Duodenal mucosa (tissue), 2 donors: ENCODE measurements at regions not wholly inside any gene's neighbourhood (a gene's known extent, or its start where the extent isn't known, plus 50 kb on each side); places are given as distances from the start of the nearest gene placed in this dataset.
A peak's percentile ranks its signal among the peaks of the same experiment; 100 is the strongest.
"Not testable (repeated sequence)": the region's sequence is repeated elsewhere in the genome, so short reads cannot be mapped to it uniquely, and the experiment has no call there.

ENCODE experiments used
- H3K27ac ChIP-seq: one replicate; pipeline ENCODE4 v1.7.0; 2013; ENCODE audit warnings: low read depth, low read length
- H3K27me3 ChIP-seq, 2 donors: one replicate each; pipeline ENCODE4 v1.7.0; 2013; ENCODE audit warnings: low read length in 2 of 2, control low read depth in 1 of 2; ENCODE audit not compliant: insufficient read depth in 2 of 2, control insufficient read depth in 1 of 2
- H3K36me3 ChIP-seq, 2 donors: one replicate each; pipeline ENCODE4 v1.7.0; 2013; ENCODE audit warnings: low read length in 2 of 2, control low read depth in 1 of 2; ENCODE audit not compliant: insufficient read depth in 2 of 2, control insufficient read depth in 1 of 2
- H3K4me1 ChIP-seq, 2 donors: one replicate each; pipeline ENCODE4 v1.7.0; 2013; ENCODE audit warnings: low read length in 2 of 2, control low read depth in 1 of 2; ENCODE audit not compliant: insufficient read depth in 2 of 2, control insufficient read depth in 1 of 2
- H3K4me3 ChIP-seq, 2 donors: one replicate each; pipeline ENCODE4 v1.7.0; 2013; ENCODE audit warnings: low read length in 2 of 2, low read depth in 1 of 2
- H3K9ac ChIP-seq, 2 donors: one replicate each; pipeline ENCODE4 v1.7.0; 2013; ENCODE audit warnings: low read length in 2 of 2, low read depth in 1 of 2
- H3K9me3 ChIP-seq, 2 donors: one replicate each; pipeline ENCODE4 v1.7.0; 2013; ENCODE audit warnings: low read length in 2 of 2, control low read depth in 1 of 2; ENCODE audit not compliant: control insufficient read depth in 1 of 2

DNA sequence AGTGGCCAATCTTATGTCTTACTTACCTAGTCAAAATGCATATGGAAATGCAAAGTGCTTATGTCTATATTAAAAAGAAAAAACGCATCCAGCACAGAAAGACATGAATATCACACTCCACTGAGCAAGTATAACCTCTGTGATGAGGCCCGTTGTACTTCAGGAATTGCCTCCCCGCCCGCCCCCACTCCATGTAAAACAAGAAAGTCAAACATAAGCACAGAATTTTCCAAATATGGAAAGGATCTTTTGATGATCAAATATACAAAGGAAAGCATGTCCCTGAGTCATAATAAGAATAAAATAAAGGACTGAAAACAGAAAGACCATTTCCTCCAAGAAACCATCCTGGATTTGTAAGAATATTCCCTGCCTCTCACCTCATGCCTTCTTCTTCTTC lies 229.1 kb downstream of the BAMBI start:
- H3K9me3 ChIP-seq = no peaks in the 10 kb centered on the region
- no peaks in the 10 kb centered on the region for H3K27me3 ChIP-seq
- H3K27ac ChIP-seq = no peak overlapping the region
- H3K4me3 ChIP-seq = no peak overlapping the region
- H3K4me1 ChIP-seq = no peaks in the 10 kb centered on the region
- no peak overlapping the region for H3K9ac ChIP-seq
- no peaks in the 10 kb centered on the region for H3K36me3 ChIP-seq

DNA sequence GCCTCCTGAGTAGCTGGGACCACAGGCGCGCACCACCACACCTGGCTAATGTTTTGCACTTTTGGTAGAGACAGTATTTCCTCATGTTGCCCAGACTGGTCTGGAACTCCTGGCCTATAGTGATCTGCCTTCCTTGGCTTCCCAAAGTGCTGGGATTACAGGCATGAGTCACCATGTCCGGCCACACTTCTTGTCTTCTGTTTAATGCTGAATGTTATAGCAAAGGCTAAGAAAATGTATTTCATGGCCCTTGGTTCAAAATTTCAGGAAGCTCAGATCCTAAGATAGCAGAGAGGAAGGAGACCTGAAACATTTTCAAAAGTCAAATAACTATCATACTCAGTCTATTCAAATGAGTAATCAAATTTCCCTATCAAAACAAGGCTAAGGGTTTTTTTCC lies 229.6 kb downstream of the BAMBI start:
- Histone ChIP-seq H3K4me3 (no peak overlapping the region), H3K9ac (no peak overlapping the region), H3K27me3 (no peaks in the 10 kb centered on the region), H3K4me1 (no peaks in the 10 kb centered on the region), H3K9me3 (no peaks in the 10 kb centered on the region), H3K36me3 (no peaks in the 10 kb centered on the region), H3K27ac (no peak overlapping the region)

- Histone ChIP-seq H3K27ac (no peak overlapping the region), H3K36me3 (no peaks in the 10 kb centered on the region), H3K9me3 (no peaks in the 10 kb centered on the region), H3K4me3 (no peak overlapping the region), H3K9ac (no peak overlapping the region), H3K4me1 (peaks cover 4 to 7% of the 10 kb centered on the region in 2 donors), H3K27me3 (no peaks in the 10 kb centered on the region)
Measured at GRCh38 chr10:28909875-28910274, 232.6 kb downstream of the BAMBI start.

DNA sequence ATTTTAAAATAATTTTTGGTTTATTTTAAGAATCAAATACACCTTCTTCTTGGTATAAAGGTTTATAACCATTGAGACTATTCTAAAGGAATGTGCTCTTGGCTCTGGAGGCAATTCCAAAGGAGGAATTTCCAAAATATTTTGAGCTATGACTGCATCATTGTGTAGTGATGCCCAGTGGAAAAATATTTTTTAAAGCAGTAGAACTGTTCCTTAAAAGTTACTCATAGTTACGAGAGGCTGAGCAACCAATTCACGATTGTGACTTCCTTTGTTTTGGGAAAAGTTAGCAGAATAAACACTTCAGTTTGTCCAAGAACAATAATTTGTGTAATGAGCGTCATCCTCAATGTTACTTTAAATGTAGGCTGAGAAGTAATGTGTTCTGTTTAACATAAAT lies 233.6 kb downstream of the BAMBI start:
- Histone ChIP-seq H3K4me3 (no peak overlapping the region), H3K9ac (no peak overlapping the region), H3K36me3 (no peaks in the 10 kb centered on the region), H3K27me3 (no peaks in the 10 kb centered on the region), H3K9me3 (no peaks in the 10 kb centered on the region), H3K4me1 (peaks cover 4 to 8% of the 10 kb centered on the region in 2 donors), H3K27ac (no peak overlapping the region)

- H3K9ac ChIP-seq, H3K27me3 ChIP-seq, H3K36me3 ChIP-seq, H3K4me3 ChIP-seq, H3K27ac ChIP-seq, H3K9me3 ChIP-seq: not testable (repeated sequence)
- H3K4me1 ChIP-seq = peaks cover 4 to 13% of the 10 kb centered on the region in 2 donors
Measured at GRCh38 chr10:28911511-28911910, 234.2 kb downstream of the BAMBI start.

DNA sequence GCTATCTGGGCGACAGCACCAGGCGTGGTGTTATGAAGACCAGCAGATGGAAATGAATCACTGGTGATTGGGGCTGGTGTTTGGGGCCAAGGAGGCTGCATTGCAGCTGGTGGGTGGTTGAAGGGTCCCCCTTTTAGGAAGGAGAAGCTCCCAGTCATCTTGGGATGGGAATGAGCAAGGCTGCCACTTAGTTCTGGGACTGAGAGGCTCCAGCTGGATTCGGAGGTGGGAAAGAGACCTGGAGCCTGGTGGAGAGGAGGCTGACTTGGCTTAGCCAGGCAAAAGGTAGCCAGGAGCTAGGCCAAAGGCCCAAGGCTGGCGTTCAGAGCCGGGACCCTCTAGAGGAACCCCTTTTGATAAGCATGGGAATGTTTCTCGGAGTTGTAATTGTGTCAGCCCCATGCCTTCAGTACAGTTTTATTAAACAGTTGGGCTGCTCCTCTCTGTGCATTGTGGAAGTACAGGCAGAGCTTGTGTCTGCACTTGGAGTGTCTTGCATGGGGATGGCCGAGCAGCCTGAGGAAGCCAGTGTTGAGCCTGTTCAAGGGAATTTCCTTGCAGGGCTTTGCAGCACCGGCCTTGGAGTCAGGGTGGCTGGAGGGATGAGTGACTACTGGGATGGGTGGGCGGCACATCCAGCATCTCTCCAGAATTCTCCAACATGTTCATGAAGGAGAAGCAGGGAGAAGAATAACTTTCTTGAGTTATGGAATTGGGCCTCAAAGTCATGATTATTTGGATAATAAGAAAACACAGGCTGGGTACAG lies 234.9 kb downstream of the BAMBI start:
- H3K27ac ChIP-seq = no peak overlapping the region
- no peak overlapping the region for H3K4me3 ChIP-seq
- no peaks in the 10 kb centered on the region for H3K9me3 ChIP-seq
- no peak overlapping the region for H3K9ac ChIP-seq
- no peaks in the 10 kb centered on the region for H3K27me3 ChIP-seq
- no peaks in the 10 kb centered on the region for H3K36me3 ChIP-seq
- peaks cover 4 to 16% of the 10 kb centered on the region in 2 donors for H3K4me1 ChIP-seq

GRCh38 chr10:28913436-28914237 lies 236.3 kb downstream of the BAMBI start:
- Histone ChIP-seq H3K4me3 (no peak overlapping the region), H3K4me1 (peaks cover 4 to 16% of the 10 kb centered on the region in 2 donors), H3K27ac (no peak overlapping the region), H3K27me3 (no peaks in the 10 kb centered on the region), H3K9me3 (no peaks in the 10 kb centered on the region), H3K9ac (no peak overlapping the region), H3K36me3 (no peaks in the 10 kb centered on the region)

DNA sequence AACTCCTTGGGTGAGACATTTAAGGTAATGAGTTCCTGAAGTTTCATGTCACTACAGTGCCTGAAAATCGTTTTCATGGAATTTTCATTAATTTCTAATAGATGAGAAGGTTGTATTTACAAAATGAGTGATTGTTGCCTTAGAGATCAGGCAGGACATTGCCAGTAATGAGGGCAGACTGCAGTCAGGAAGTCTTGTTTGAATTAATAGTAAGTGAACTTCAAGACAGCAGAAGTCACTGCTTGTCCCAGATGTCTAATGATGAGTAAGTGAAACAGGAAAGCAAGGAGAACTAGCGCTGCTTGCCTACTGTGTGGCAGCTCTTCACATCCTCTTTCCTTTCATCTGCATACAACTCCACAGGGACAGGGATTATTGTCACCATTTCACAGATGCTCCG lies 237.4 kb downstream of the BAMBI start:
- H3K9me3 ChIP-seq = no peaks in the 10 kb centered on the region
- no peaks in the 10 kb centered on the region for H3K36me3 ChIP-seq
- no peak overlapping the region for H3K9ac ChIP-seq
- peaks cover 4 to 16% of the 10 kb centered on the region in 2 donors for H3K4me1 ChIP-seq
- H3K27me3 ChIP-seq = no peaks in the 10 kb centered on the region
- H3K4me3 ChIP-seq = no peak overlapping the region
- no peak overlapping the region for H3K27ac ChIP-seq

GRCh38 chr10:28915989-28916588 lies 238.8 kb downstream of the BAMBI start:
- Histone ChIP-seq H3K4me1 (peaks cover 4 to 16% of the 10 kb centered on the region in 2 donors), H3K27ac (no peak overlapping the region)

DNA sequence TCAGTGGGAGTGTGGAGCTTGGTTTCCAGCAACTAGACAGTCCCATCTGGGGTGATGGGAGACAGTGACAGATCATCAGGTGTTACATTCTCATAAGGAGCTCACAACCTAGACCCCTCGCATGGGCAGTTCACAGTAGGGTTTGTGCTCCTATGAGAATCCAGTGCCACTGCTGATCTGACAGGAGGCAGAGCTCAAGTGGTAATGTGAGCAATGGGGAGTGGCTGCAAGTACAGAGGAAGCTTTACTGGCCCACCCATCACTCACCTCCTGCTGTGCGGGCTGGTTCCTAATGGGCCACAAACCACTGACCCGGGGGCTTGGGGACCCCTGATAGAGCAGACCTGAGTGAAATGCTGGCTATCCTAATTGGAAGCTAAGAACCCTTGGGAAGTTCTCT lies 242.8 kb downstream of the BAMBI start:
- Histone ChIP-seq H3K36me3 (no peaks in the 10 kb centered on the region), H3K4me3 (no peak overlapping the region), H3K9me3 (no peaks in the 10 kb centered on the region), H3K4me1 (peaks cover 0 to 9% of the 10 kb centered on the region in 2 donors), H3K27ac (no peak overlapping the region), H3K9ac (no peak overlapping the region), H3K27me3 (no peaks in the 10 kb centered on the region)

More at GRCh38 chr10:28915989-28916588, 238.8 kb downstream of the BAMBI start:
- Histone ChIP-seq H3K27me3 (no peaks in the 10 kb centered on the region), H3K9me3 (no peaks in the 10 kb centered on the region), H3K36me3 (no peaks in the 10 kb centered on the region), H3K4me3 (peak overlapping the region in 1 of 2 donors; percentile 38), H3K9ac (no peak overlapping the region)
